Nephron (organoid): ENCODE measurements at regions not wholly inside any gene's neighbourhood (a gene's known extent, or its start where the extent isn't known, plus 50 kb on each side); places are given as distances from the start of the nearest gene placed in this dataset.

ENCODE experiments used
- H3K27ac Mint-ChIP-seq, 3 experiments: 2 replicates each; pipeline ENCODE4 v1.8.0; 2020; ENCODE audit warnings: mixed read lengths in 3 of 3, mild to moderate bottlenecking in 2 of 3, moderate library complexity in 1 of 3
- H3K27me3 Mint-ChIP-seq: 2 replicates; pipeline ENCODE4 v1.8.0; 2021; ENCODE audit warnings: low read depth, mild to moderate bottlenecking, moderate library complexity, mixed read lengths
- H3K36me3 Mint-ChIP-seq: 2 replicates; pipeline ENCODE4 v1.8.0; 2020; ENCODE audit warnings: low read depth, mixed read lengths
- H3K4me1 Mint-ChIP-seq: 2 replicates; pipeline ENCODE4 v1.8.0; 2020; ENCODE audit warnings: mixed read lengths
- H3K4me3 Mint-ChIP-seq, 3 experiments: 2 replicates each; pipeline ENCODE4 v1.8.0; 2020; ENCODE audit warnings: mild to moderate bottlenecking in 3 of 3, mixed read lengths in 3 of 3, moderate library complexity in 2 of 3
- H3K9me3 Mint-ChIP-seq: 2 replicates; pipeline ENCODE4 v1.8.0; 2020; ENCODE audit warnings: mixed read lengths
- TF ChIP-seq, protein P1 (sequence below), 3 experiments: fragments of 200-600 bp; sonication (generic); IDR thresholded peaks; one replicate each; pipeline ENCODE4 v1.5.0; 2021; ENCODE audit warnings: antibody characterized with exemption in 3 of 3; ENCODE audit not compliant: unreplicated experiment in 3 of 3

GRCh38 chr11:82676483-82677094 lies 57.1 kb downstream of the FAM181B start:
- no peaks in the 10 kb centered on the region for H3K36me3 Mint-ChIP-seq
- no peak overlapping the region for H3K27ac Mint-ChIP-seq
- peaks cover 13% of the 10 kb centered on the region for H3K9me3 Mint-ChIP-seq

DNA sequence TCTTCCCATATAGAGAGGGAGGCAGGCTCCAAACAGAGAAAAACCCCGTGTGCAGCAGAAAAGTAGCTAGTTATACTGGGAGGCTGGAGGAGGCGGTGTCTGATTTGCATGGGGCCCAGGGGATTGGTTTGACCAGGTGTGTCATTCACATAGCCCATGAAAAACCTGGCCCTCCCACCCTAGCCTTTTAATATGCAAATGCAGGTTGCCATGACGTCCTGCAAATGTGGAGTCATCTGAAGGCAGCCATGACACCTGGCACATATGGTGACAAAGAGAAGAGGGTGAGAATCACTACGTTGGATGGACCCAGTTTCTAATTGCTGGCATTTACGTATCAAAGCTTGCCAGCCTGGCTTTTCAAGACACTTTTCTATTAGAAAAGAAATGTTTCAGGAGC lies 57.8 kb downstream of the FAM181B start:
- TF ChIP-seq, protein P1, sequence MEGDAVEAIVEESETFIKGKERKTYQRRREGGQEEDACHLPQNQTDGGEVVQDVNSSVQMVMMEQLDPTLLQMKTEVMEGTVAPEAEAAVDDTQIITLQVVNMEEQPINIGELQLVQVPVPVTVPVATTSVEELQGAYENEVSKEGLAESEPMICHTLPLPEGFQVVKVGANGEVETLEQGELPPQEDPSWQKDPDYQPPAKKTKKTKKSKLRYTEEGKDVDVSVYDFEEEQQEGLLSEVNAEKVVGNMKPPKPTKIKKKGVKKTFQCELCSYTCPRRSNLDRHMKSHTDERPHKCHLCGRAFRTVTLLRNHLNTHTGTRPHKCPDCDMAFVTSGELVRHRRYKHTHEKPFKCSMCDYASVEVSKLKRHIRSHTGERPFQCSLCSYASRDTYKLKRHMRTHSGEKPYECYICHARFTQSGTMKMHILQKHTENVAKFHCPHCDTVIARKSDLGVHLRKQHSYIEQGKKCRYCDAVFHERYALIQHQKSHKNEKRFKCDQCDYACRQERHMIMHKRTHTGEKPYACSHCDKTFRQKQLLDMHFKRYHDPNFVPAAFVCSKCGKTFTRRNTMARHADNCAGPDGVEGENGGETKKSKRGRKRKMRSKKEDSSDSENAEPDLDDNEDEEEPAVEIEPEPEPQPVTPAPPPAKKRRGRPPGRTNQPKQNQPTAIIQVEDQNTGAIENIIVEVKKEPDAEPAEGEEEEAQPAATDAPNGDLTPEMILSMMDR (IDR thresholded peaks at IDR 0.05; ENCODE audit: unreplicated experiment in 3 of 3): no peak
- Mint-ChIP-seq H3K36me3 (no peaks in the 10 kb centered on the region), H3K4me1 (no peaks in the 10 kb centered on the region), H3K4me3 (no peak overlapping the region), H3K27ac (no peak overlapping the region), H3K27me3 (no peaks in the 10 kb centered on the region), H3K9me3 (peaks cover 7% of the 10 kb centered on the region)

More at GRCh38 chr11:82676483-82677094, 57.1 kb downstream of the FAM181B start:
- Mint-ChIP-seq H3K27me3 (no peaks in the 10 kb centered on the region), H3K4me1 (no peaks in the 10 kb centered on the region), H3K4me3 (no peak overlapping the region)
- TF ChIP-seq, protein P1 (IDR thresholded peaks at IDR 0.05; ENCODE audit: unreplicated experiment in 3 of 3): no peak

GRCh38 chr11:82673631-82674030 lies 60.0 kb downstream of the FAM181B start:
- Mint-ChIP-seq H3K9me3 (peaks cover 7% of the 10 kb centered on the region), H3K27ac (no peak overlapping the region), H3K27me3 (no peaks in the 10 kb centered on the region), H3K4me3 (no peak overlapping the region), H3K36me3 (no peaks in the 10 kb centered on the region), H3K4me1 (no peaks in the 10 kb centered on the region)
- TF ChIP-seq, protein P1 (IDR thresholded peaks at IDR 0.05; ENCODE audit: unreplicated experiment in 3 of 3): no peak

- Mint-ChIP-seq H3K27ac (no peak overlapping the region), H3K9me3 (peaks cover 7% of the 10 kb centered on the region), H3K4me1 (no peaks in the 10 kb centered on the region), H3K4me3 (no peak overlapping the region), H3K27me3 (no peaks in the 10 kb centered on the region), H3K36me3 (no peaks in the 10 kb centered on the region)
- TF ChIP-seq, protein P1 (IDR thresholded peaks at IDR 0.05; ENCODE audit: unreplicated experiment in 3 of 3): no peak
These were observed 62.2 kb downstream of the FAM181B start for GRCh38 chr11:82671451-82671850.

GRCh38 chr11:82663535-82663934 lies 70.1 kb downstream of the FAM181B start:
- H3K36me3 Mint-ChIP-seq: no peaks in the 10 kb centered on the region
- H3K4me3 Mint-ChIP-seq: no peak overlapping the region
- peaks cover 3% of the 10 kb centered on the region for H3K9me3 Mint-ChIP-seq

More at GRCh38 chr11:82663535-82663934, 70.1 kb downstream of the FAM181B start:
- no peaks in the 10 kb centered on the region for H3K27me3 Mint-ChIP-seq
- TF ChIP-seq, protein P1 (IDR thresholded peaks at IDR 0.05; ENCODE audit: unreplicated experiment in 3 of 3): no peak
- H3K4me1 Mint-ChIP-seq: peaks cover 8% of the 10 kb centered on the region
- no peak overlapping the region for H3K27ac Mint-ChIP-seq
